HT-29 (cell line): ENCODE measurements at regions not wholly inside any gene's neighbourhood (a gene's known extent, or its start where the extent isn't known, plus 50 kb on each side); places are given as distances from the start of the nearest gene placed in this dataset.

Experiments
- DNase-seq: peaks from one replicate; pipeline ENCODE4 v3.0.0-alpha.2; 2015; ENCODE audit warnings: low spot score

DNA sequence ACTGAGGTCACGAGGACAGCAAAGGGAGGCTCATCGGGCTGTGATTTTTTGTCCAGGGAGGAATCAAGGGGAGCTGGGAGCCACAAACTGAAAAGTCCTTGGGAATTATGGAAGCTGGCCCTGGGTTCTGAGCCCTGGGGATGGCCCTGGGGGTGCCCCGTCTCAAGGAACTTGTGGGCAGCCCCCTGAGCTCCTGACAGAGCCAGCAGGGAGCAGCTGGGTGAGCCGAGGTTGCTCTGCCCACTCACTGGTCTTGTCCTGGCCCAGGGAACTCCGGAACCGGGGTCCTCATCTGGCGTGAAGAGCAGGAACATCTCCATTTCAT lies 61.3 kb upstream of the HDAC4 start:
- no peak for DNase-seq

DNA sequence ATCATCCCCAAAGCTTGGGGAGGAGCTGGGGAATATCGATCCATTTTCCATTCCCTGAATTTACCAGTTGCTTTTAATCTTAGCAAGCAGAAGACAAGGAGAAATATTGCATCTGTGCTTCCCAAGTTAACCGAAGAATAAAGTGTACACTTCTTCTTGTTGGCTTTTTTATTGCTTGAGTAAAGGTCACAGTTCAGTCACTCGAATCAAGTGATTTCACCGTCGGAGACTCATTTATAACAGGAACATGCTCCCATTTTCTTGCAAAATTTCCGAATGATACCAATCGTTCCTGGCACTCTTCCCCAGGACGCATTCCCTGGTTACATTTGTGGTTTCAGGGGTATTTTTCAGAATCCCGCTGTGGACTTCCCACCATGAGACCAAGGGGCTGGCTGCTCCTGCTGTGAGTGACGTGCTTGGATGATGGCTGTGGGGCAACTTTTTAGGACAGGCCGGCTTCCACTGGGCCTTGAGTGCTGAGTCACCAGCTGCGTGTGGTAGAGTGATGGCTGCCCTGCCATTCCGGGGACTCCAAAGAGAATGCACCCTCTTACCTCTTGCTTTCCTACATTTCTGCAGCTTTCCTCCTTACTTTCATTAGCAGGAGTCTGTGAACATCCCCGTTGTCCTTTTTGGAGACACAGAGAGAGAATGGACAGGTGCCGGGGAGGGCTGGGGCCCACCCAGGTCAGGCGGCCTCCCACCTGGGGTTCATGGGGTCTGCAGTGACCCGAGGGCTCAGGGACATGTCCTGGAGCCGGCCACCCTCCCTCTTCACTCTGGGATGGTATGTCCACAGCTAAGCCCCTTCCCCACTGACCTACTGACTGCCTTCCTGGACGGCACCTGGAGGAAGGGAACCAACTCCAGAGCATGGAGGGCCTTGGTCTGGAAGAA lies 60.7 kb upstream of the HDAC4 start:
- DNase-seq, result no peak

DNA sequence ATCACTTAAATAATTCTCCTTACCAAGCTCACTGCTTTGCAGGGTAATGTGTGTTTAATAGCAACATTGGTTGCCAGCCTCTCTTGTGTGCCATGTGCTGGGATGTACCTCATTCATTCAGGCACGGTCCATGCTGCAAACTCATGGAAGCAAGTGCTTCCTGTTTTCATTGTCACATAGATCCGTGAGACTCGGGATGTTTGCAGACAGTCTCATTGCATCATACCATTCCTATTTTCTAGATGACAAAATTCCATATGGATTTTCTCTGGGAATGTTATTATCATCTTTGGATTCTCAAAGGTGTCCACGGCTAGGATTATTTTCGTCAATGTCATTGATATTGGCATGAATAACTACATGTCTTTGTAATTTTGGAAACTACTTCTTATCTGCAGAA lies 60.0 kb upstream of the HDAC4 start:
- no peak for DNase-seq

DNA sequence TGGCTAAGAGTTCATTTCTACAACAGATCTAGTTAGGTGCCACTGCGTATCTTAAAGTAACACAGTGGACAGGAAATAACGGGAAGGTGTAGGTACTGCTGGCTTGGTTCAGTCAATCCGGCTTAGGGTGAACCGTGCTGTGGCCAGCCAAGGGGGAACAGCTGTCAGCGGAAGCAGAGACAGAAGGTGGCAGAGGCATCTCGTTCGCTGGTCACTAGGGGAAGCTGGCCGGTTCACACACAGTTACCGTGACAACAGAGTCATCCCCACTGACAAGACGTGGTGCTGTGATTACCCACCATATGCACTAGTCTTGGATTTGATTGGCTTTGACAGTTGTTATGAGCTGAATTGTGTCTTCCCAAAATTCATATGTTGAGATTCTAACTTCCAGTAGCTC lies 58.8 kb upstream of the HDAC4 start:
- DNase-seq, result no peak

DNA sequence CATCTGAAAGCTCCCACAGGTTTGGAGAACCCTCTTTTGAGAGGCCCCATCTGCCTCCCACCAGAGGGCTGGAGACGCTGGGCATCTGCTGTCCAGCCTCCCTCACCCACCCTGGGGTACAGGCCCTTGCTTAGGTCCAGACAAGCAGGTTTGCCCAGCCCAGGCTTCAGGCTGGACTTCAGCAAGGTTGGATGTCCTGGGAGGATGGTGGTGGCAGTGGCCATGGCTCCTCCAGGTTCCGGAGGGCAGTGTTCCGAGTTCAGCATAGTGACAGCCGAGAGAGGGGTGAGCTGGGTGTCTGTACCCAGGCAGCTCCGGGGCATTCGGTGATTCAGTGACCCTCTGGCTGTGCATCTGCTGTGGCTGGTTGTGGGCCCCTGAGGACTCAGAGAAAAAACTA lies 58.2 kb upstream of the HDAC4 start:
- no peak for DNase-seq

DNA sequence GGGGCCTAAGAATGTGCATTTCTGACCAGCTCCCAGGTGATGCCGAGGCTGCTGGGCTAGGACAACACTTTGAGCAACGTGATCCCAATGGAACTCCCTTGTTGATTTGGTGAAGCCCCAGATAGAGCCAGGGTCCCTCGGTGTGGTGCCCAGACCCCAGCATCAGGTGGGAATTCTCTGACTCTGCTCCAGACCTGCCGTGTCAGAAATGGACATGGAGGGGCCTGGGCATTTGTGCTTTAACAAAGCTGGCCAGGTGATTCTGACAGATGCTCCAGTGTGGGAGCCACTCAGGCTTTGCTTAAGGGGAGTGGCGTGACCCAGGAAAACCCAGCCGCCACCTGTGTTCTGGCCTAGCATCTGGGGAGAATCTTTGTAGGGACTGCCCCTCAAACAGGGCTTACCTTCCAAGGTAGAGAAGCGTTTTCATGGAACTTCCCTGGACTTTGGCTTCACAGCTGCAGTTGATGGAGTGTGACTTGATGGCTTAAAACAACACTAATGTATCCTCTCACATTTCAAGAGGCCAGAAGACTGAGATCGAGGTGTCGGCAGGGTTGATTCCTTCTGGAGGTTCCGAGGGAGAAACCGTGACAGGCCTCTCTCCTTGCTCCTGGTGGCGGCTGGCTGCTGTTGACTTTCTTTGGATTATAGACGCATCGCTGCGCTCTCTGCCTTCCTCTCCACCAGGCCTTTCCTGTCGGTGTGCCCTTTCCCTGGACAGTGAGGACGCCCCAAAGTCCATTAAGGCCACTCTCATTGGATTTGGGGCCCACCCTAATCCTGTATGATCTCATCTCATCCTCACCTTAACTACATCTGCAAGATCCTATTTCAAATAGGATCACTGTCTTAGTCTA lies 57.0 kb upstream of the HDAC4 start:
- no peak for DNase-seq

DNA sequence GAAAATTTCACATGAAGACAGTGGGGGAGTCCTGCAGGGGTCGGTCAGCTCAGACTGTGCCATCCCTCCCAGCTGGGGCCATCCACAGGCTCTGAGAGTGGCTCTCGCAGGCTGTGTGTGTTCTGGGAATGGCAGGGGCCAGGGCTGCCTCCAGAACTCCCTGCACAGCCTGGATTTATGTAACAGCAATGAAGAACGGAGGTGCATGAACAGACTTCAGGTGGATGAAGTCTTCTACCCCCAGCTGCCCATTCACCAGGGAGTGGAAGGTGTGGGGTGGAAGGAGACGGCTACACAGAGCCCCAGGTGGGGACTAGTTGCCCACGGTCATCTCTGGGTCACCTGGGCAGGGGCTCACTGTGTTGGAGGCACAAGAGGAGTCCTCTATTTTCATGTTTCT lies 56.1 kb upstream of the HDAC4 start:
- no peak for DNase-seq

DNA sequence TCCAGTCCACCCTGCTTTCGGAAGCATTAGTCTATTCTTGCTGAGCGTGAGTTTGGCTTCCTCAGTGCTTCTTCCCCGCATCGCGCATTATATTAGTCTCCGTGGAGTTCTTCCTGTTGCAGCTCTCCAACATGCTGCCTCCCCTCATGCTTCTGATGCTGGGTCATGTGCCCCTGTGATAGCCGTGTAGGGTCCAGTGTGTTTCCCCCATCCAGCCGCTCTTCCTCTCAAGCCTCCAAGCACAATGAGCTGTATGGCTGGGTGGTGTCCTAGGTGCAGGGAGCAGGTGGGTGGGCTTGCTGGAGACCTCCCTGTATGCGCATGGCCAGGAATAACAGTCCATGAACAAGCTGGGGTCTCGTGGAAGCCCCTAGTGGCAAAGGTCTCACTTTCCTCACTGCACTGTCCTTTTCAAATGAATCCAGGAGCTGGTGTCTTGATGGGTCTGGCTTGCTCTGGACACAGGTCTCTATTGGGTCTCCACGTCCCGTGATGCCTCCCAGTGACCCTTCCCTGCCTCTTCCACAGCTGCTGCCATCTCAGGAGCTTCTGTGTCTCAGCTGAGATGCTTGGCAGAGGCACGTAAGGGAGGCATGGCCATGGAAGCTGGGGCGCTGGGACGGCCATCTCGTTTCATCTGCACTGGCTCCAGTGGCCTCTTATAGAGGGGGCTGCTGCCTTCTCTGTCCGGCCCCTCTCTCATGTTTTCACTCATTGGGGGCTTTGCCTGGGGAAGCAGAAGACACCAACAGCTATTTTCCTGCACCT lies 54.8 kb upstream of the HDAC4 start:
- DNase-seq, result no peak

DNA sequence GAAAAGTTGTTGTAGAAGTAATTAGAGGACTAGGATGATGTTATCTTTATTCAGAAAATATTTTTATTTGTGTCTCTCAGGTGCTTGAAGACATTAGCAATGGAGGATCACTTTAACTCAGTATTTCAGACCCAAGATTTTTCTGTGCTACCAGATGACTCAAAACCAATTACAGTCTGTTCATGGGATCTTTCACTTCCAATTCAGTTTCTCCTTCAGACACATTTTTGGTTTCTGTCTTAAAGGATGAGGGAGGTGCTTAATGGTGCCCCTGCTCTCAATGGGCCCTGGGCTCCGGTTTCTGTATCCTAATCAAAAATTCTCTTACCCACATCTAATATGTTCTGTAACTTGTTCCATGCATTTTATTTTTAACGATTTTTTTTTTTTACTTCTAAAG lies 53.7 kb upstream of the HDAC4 start:
- DNase-seq, result no peak
